Stimulated activated CD4-positive, alpha-beta T cell treated with anti-CD3 and anti-CD28 coated beads, Interleukin-15, amount 100 ng/mL, for 24 hours (primary cell): ENCODE measurements at regions not wholly inside any gene's neighbourhood (a gene's known extent, or its start where the extent isn't known, plus 50 kb on each side); places are given as distances from the start of the nearest gene placed in this dataset.
A peak's percentile ranks its signal among the peaks of the same experiment; 100 is the strongest.

Experiments
- DNase-seq: peaks from one replicate; pipeline ENCODE4 v3.0.0-alpha.2; 2020

- no peak for DNase-seq
Observed at GRCh38 chr10:6755781-6756460, 175.8 kb upstream of the PRKCQ start.

- DNase-seq: no peak
Observed at GRCh38 chr10:6753644-6754043, 173.6 kb upstream of the PRKCQ start.

- DNase-seq: no peak
Observed at GRCh38 chr10:6751363-6751762, 171.3 kb upstream of the PRKCQ start.

GRCh38 chr10:6748981-6749635 lies 169.0 kb upstream of the PRKCQ start:
- DNase-seq: no peak

GRCh38 chr10:6748029-6748428 lies 168.0 kb upstream of the PRKCQ start:
- DNase-seq: no peak

- no peak for DNase-seq
Observed at GRCh38 chr10:6746782-6747181, 166.7 kb upstream of the PRKCQ start.

GRCh38 chr10:6743291-6743849 lies 163.3 kb upstream of the PRKCQ start:
- DNase-seq: no peak

- DNase-seq: no peak
Observed at GRCh38 chr10:6741541-6741941, 161.5 kb upstream of the PRKCQ start.

- no peak for DNase-seq
Observed at GRCh38 chr10:6739530-6740174, 159.6 kb upstream of the PRKCQ start.

GRCh38 chr10:6738112-6738768 lies 158.2 kb upstream of the PRKCQ start:
- no peak for DNase-seq

GRCh38 chr10:6737758-6738111 lies 157.7 kb upstream of the PRKCQ start:
- no peak for DNase-seq

GRCh38 chr10:6737080-6737641 lies 157.1 kb upstream of the PRKCQ start:
- DNase-seq: no peak

GRCh38 chr10:6734286-6734685 lies 154.2 kb upstream of the PRKCQ start:
- DNase-seq: no peak

GRCh38 chr10:6729861-6730344 lies 149.8 kb upstream of the PRKCQ start:
- no peak for DNase-seq

GRCh38 chr10:6729071-6729774 lies 149.1 kb upstream of the PRKCQ start:
- no peak for DNase-seq

- no peak for DNase-seq
Observed at GRCh38 chr10:6726924-6727323, 146.8 kb upstream of the PRKCQ start.

- peak; percentile 31 for DNase-seq
Observed at GRCh38 chr10:6722616-6723004, 142.5 kb upstream of the PRKCQ start.

- no peak for DNase-seq
Observed at GRCh38 chr10:6721964-6722615, 142.0 kb upstream of the PRKCQ start.

- DNase-seq: no peak
Observed at GRCh38 chr10:6721480-6721879, 141.4 kb upstream of the PRKCQ start.

- DNase-seq: no peak
Observed at GRCh38 chr10:6719561-6719960, 139.5 kb upstream of the PRKCQ start.

GRCh38 chr10:6718550-6718949 lies 138.5 kb upstream of the PRKCQ start:
- no peak for DNase-seq

- no peak for DNase-seq
Observed at GRCh38 chr10:6716516-6716915, 136.4 kb upstream of the PRKCQ start.
